DND-41 (cell line): ENCODE measurements at regions not wholly inside any gene's neighbourhood (a gene's known extent, or its start where the extent isn't known, plus 50 kb on each side); places are given as distances from the start of the nearest gene placed in this dataset.

Source experiments
- EZH2 ChIP-seq: IDR thresholded peaks from 3 replicates; pipeline ENCODE4 v1.6.1; 2012; ENCODE audit warnings: borderline replicate concordance, low read depth, mild to moderate bottlenecking, moderate library complexity, low read length, inconsistent platforms; ENCODE audit not compliant: severe bottlenecking
- TF ChIP-seq, protein P1 (sequence below): IDR thresholded peaks from 2 replicates; pipeline ENCODE4 v1.5.1; 2012; ENCODE audit warnings: borderline replicate concordance, low read length, moderate library complexity, mild to moderate bottlenecking; ENCODE audit not compliant: poor library complexity, severe bottlenecking; ENCODE audit errors: extremely low read depth

DNA sequence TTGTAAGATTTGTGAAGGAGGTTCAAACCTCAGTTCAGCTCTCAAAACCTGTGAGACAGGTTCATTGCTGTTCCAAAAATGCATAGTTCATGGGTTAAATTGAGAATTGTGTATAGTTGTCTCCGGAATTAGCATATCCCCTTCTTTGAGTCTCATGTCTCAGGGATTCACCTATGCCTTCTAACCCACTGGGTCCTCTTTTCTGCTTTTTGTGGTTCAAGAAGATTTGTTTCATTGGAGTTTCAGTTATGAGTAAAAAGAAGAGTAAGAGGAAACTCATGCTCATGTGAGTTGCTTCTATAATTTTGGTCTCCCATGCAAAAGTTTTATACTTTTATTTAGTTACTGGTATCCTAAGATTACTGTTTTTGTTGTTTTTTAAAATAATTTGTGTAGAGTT lies 1219.8 kb upstream of the ZEB2 start:
- no peak for TF ChIP-seq EZH2
- TF ChIP-seq, protein P1, sequence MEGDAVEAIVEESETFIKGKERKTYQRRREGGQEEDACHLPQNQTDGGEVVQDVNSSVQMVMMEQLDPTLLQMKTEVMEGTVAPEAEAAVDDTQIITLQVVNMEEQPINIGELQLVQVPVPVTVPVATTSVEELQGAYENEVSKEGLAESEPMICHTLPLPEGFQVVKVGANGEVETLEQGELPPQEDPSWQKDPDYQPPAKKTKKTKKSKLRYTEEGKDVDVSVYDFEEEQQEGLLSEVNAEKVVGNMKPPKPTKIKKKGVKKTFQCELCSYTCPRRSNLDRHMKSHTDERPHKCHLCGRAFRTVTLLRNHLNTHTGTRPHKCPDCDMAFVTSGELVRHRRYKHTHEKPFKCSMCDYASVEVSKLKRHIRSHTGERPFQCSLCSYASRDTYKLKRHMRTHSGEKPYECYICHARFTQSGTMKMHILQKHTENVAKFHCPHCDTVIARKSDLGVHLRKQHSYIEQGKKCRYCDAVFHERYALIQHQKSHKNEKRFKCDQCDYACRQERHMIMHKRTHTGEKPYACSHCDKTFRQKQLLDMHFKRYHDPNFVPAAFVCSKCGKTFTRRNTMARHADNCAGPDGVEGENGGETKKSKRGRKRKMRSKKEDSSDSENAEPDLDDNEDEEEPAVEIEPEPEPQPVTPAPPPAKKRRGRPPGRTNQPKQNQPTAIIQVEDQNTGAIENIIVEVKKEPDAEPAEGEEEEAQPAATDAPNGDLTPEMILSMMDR = no peak
